Type B pancreatic cell (in vitro differentiated cells): ENCODE measurements at regions not wholly inside any gene's neighbourhood (a gene's known extent, or its start where the extent isn't known, plus 50 kb on each side); places are given as distances from the start of the nearest gene placed in this dataset.

Experiments
- DNase-seq: peaks from one replicate; pipeline ENCODE4 v3.0.0; 2021; ENCODE audit warnings: mixed read lengths; ENCODE audit not compliant: unreplicated experiment; ENCODE audit errors: extremely low spot score
- H3K27ac Mint-ChIP-seq: 2 replicates; pipeline ENCODE4 v1.8.0; 2021; ENCODE audit warnings: mild to moderate bottlenecking, mixed read lengths
- H3K27me3 Mint-ChIP-seq: 2 replicates; pipeline ENCODE4 v1.8.0; 2021; ENCODE audit warnings: mixed read lengths
- H3K36me3 Mint-ChIP-seq: 2 replicates; pipeline ENCODE4 v1.8.0; 2021; ENCODE audit warnings: mixed read lengths
- H3K4me1 Mint-ChIP-seq: one replicate; pipeline ENCODE4 v1.8.0; 2021; ENCODE audit warnings: mixed read lengths; ENCODE audit not compliant: unreplicated experiment
- H3K4me3 Mint-ChIP-seq: 2 replicates; pipeline ENCODE4 v1.8.0; 2021; ENCODE audit warnings: mild to moderate bottlenecking, mixed read lengths
- H3K9me3 Mint-ChIP-seq: 2 replicates; pipeline ENCODE4 v1.8.0; 2021; ENCODE audit warnings: mixed read lengths
- CTCF ChIP-seq: fragments of 200-600 bp; sonication (generic); conservative IDR thresholded peaks from 2 replicates; pipeline ENCODE4 v1.5.0; 2021; ENCODE audit warnings: antibody characterized with exemption, mild to moderate bottlenecking

GRCh38 chr2:226600184-226600583, 199.4 kb downstream of the IRS1 start:
- TF ChIP-seq CTCF: peak; percentile 43
- Mint-ChIP-seq H3K36me3 (no peaks in the 10 kb centered on the region), H3K27ac (no peak overlapping the region), H3K4me1 (peaks cover 12% of the 10 kb centered on the region), H3K9me3 (peaks cover 8% of the 10 kb centered on the region), H3K4me3 (no peak overlapping the region), H3K27me3 (peaks cover 12% of the 10 kb centered on the region)
- DNase-seq: no peak

- Mint-ChIP-seq H3K9me3 (no peaks in the 10 kb centered on the region), H3K4me1 (no peaks in the 10 kb centered on the region), H3K4me3 (no peak overlapping the region), H3K27ac (no peak overlapping the region), H3K27me3 (no peaks in the 10 kb centered on the region), H3K36me3 (no peaks in the 10 kb centered on the region)
- no peak for TF ChIP-seq CTCF
- DNase-seq: no peak
These were observed 210.6 kb downstream of the IRS1 start for GRCh38 chr2:226589043-226589442.

GRCh38 chr2:226585130-226585561, 214.5 kb downstream of the IRS1 start:
- H3K27ac Mint-ChIP-seq: no peak overlapping the region
- H3K4me1 Mint-ChIP-seq: peaks cover 10% of the 10 kb centered on the region
- H3K36me3 Mint-ChIP-seq: no peaks in the 10 kb centered on the region
- H3K27me3 Mint-ChIP-seq: no peaks in the 10 kb centered on the region
- DNase-seq: no peak
- no peaks in the 10 kb centered on the region for H3K9me3 Mint-ChIP-seq
- no peak for TF ChIP-seq CTCF
- H3K4me3 Mint-ChIP-seq: no peak overlapping the region

GRCh38 chr2:226584518-226585055, 215.0 kb downstream of the IRS1 start:
- TF ChIP-seq CTCF: no peak
- no peaks in the 10 kb centered on the region for H3K36me3 Mint-ChIP-seq
- no peak for DNase-seq
- H3K4me3 Mint-ChIP-seq: no peak overlapping the region
- H3K27ac Mint-ChIP-seq: no peak overlapping the region
- H3K9me3 Mint-ChIP-seq: no peaks in the 10 kb centered on the region
- H3K4me1 Mint-ChIP-seq: peaks cover 10% of the 10 kb centered on the region
- no peaks in the 10 kb centered on the region for H3K27me3 Mint-ChIP-seq

- Mint-ChIP-seq H3K36me3 (no peaks in the 10 kb centered on the region), H3K9me3 (no peaks in the 10 kb centered on the region), H3K27me3 (no peaks in the 10 kb centered on the region), H3K27ac (no peak overlapping the region), H3K4me1 (peaks cover 10% of the 10 kb centered on the region), H3K4me3 (no peak overlapping the region)
- TF ChIP-seq CTCF: no peak
- no peak for DNase-seq
These were observed 215.9 kb downstream of the IRS1 start for GRCh38 chr2:226583715-226584114.

- no peaks in the 10 kb centered on the region for H3K27me3 Mint-ChIP-seq
- no peaks in the 10 kb centered on the region for H3K9me3 Mint-ChIP-seq
- no peaks in the 10 kb centered on the region for H3K36me3 Mint-ChIP-seq
- H3K27ac Mint-ChIP-seq: no peak overlapping the region
- no peak overlapping the region for H3K4me3 Mint-ChIP-seq
- peaks cover 10% of the 10 kb centered on the region for H3K4me1 Mint-ChIP-seq
- no peak for DNase-seq
- TF ChIP-seq CTCF: no peak
These were observed 218.0 kb downstream of the IRS1 start for GRCh38 chr2:226581661-226582060.
